ENCODE measurements at regions not wholly inside any gene's neighbourhood (a gene's known extent, or its start where the extent isn't known, plus 50 kb on each side); places are given as distances from the start of the nearest gene placed in this dataset.

DNA sequence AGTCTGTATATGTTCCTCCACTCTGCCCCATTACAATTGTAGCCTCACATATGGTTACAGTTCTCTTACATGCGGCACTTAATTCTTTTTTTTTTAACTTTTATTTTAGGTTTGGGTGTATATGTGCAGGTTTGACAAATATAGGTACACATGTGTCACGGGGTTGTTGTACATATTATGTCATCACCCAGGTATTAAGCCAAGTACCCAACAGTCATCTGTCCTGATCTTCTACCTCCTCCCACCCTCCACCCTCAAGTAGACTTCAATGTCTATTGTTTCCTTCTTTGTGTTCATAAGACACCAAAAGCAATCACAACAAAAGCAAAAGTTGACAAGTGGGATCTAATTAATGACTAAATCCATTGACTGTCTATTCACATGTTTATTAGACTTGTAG is 144.6 kb upstream of the TP63 start:
- no peak for TF ChIP-seq POLR2AphosphoS5 (IDR thresholded peaks at IDR 0.05; ENCODE audit: low read depth)
- TF ChIP-seq, protein P1, sequence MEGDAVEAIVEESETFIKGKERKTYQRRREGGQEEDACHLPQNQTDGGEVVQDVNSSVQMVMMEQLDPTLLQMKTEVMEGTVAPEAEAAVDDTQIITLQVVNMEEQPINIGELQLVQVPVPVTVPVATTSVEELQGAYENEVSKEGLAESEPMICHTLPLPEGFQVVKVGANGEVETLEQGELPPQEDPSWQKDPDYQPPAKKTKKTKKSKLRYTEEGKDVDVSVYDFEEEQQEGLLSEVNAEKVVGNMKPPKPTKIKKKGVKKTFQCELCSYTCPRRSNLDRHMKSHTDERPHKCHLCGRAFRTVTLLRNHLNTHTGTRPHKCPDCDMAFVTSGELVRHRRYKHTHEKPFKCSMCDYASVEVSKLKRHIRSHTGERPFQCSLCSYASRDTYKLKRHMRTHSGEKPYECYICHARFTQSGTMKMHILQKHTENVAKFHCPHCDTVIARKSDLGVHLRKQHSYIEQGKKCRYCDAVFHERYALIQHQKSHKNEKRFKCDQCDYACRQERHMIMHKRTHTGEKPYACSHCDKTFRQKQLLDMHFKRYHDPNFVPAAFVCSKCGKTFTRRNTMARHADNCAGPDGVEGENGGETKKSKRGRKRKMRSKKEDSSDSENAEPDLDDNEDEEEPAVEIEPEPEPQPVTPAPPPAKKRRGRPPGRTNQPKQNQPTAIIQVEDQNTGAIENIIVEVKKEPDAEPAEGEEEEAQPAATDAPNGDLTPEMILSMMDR (IDR thresholded peaks at IDR 0.05; ENCODE audit: insufficient read depth, low read length): no peak

All from HL-60 (cell line).